ENCODE measurements at regions not wholly inside any gene's neighbourhood (a gene's known extent, or its start where the extent isn't known, plus 50 kb on each side); places are given as distances from the start of the nearest gene placed in this dataset.

DNA sequence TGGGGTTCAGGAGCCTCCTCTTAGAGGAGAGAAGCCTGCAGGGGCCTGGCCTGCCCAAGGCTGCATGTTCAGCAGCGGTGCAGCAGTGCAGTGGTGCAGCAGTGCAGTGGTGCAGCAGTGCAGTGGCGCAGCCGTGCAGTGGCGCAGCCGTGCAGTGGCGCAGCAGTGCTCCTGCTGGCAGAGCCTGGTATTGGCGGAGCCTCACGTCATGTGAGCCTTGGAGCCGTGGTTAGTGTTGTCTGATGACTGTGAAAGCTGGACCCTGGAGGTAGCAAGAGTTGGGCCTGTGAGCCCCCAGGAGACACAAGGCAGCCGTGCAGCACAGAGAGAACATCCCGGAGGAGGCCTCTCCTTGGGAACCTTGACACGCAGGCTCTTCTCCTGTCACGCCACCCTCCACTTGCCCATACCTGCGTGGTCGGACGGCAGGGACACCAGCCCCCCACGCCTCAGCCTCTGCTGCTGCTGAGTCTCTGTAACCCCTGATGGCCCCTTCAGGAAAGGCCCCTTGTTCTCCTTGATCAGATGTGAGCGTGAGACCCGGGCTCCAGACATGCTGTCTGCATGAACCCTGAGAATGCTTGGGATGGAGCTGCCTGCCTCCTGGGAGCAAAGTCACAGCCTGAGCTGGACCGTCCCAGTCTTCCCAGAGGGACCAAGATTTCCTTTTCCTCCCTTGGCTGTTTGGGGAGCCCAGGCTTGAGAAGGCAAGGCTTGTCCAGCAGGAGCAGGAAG, 193.7 kb downstream of the KIF26A start:
- TF ChIP-seq, protein P1, sequence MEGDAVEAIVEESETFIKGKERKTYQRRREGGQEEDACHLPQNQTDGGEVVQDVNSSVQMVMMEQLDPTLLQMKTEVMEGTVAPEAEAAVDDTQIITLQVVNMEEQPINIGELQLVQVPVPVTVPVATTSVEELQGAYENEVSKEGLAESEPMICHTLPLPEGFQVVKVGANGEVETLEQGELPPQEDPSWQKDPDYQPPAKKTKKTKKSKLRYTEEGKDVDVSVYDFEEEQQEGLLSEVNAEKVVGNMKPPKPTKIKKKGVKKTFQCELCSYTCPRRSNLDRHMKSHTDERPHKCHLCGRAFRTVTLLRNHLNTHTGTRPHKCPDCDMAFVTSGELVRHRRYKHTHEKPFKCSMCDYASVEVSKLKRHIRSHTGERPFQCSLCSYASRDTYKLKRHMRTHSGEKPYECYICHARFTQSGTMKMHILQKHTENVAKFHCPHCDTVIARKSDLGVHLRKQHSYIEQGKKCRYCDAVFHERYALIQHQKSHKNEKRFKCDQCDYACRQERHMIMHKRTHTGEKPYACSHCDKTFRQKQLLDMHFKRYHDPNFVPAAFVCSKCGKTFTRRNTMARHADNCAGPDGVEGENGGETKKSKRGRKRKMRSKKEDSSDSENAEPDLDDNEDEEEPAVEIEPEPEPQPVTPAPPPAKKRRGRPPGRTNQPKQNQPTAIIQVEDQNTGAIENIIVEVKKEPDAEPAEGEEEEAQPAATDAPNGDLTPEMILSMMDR (IDR thresholded peaks at IDR 0.05) = no peak
- no peak for TF ChIP-seq POLR2A (IDR thresholded peaks at IDR 0.05)
- no peak for TF ChIP-seq EP300 (IDR thresholded peaks at IDR 0.05; ENCODE audit: low read depth)
- no peak for TF ChIP-seq POLR2AphosphoS5 (IDR thresholded peaks at IDR 0.05)
